GM19025 (cell line): ENCODE measurements at regions not wholly inside any gene's neighbourhood (a gene's known extent, or its start where the extent isn't known, plus 50 kb on each side); places are given as distances from the start of the nearest gene placed in this dataset.

Source experiments
- ATAC-seq: cut with Tn5 transposase; IDR thresholded peaks from one replicate; pipeline ENCODE4 v1.9.1; 2021; ENCODE audit warnings: mild to moderate bottlenecking, low read depth, moderate library complexity; ENCODE audit not compliant: unreplicated experiment

DNA sequence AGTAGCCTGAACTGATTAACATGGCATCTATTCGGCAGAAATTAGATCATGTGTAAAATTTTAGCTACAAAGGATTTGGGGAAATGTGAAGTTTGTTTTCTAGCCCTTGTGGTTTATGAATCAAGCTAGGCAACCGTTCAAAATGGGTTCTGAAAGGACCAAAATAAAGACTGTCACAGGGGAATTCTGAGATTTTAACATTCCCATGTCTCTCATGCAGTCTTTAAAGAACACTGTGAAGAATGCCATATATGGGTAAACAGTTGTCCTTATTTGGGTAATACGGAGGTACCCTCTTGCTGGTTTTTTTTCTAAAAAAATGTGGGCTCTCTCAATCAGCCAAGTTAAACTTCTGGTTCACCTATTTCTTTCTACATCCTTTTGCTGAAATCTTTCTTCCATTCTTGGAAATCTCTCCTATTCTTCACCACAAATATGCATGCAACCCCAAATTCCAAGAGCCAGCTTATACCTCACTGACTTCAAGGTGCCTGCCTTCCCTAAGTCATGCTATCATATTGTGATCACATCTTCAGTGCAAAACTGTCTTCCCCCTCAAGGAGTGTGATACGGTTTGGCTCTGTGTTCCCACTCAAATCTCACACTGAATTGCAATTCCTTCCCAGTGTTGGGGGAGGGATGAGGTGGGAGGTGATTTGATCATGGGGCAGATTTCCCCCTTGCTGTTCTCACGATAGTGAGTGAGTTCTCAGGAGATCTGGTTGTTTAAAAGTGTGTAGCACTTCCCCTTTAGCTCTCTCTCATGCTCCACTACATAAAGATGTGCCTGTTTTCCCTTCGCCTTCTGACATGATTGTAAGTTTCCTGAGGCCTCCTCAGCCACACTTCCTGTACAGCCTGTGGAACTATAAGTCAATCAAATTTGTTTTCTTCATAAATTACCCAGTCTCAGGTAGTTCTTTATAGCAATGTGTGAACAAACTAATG, 308.7 kb downstream of the TTLL7 start:
- no peak for ATAC-seq

DNA sequence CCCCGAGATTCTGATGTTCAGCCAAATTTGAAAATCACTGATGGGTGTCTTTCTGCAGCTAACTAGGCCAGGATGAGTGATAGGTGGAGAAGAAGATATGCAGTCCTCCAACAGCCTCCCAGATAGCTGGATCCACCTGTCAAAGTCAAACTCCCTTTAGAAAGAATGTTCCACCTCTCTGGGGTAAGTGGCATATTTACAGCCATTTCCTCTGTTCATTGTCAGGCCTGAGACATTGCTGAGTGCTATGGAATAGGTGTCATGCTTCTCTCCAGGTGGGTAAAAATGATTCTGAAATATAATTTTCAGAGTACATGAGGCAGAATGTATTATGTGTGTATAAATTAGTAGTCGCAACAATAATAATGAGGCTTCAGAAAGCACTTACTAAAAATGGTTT, 316.8 kb downstream of the TTLL7 start:
- no peak for ATAC-seq

DNA sequence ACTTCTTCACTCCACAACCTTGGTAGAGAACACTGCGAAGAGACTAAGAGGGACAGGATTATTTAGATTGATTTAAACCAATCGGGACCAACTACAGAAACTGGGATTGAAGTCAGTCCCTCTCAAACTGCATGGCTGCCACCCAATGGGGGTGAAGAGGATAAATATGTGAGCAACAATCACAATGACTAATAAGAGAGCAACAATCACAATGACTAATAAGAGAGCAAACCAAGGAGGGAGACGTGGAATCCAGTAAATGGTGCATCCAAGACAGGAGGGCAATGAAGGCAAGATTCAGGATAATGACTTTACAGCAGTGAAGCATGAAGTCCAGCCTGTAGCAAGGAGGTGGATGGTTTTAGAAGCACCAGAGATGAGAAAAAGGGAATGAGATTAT, 322.8 kb downstream of the TTLL7 start:
- ATAC-seq = no peak

DNA sequence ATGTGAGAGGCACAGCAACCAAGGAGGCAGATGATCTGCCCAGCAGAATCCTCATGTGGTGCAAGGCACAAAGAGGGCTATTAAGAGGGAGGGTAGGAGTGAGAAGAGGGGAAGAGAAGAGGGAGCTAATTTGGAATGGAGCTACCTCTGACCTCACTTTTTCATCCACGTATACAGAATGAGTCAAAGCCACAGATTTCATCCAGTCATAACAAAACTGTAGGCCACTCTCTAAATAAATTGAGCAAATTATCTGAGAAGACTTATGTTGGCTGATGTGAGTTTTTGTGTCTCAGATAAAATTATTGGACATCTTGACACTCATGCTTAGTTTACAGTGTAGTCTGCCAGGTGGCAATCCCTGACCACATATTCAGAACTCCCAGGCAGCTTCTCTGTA, 325.6 kb downstream of the TTLL7 start:
- ATAC-seq = no peak

DNA sequence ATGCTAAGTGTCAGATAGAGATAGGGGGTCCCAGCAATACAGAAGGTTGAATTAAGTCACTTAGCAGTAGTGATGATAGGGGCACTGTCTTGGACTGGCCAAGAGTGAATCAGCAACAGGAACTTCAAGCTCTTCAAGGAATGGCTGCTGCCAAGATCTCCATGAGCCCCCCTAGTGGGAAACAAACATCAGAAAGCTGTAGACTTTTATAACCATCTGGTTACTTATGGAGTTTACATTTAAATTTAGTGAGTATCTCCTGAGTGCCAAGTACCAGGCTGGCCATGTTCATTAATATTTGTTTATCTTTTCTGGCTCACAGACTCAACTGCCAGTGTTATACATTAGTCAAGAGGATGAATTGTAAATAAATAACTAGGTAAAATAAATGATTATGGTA, 327.3 kb downstream of the TTLL7 start:
- ATAC-seq = no peak

DNA sequence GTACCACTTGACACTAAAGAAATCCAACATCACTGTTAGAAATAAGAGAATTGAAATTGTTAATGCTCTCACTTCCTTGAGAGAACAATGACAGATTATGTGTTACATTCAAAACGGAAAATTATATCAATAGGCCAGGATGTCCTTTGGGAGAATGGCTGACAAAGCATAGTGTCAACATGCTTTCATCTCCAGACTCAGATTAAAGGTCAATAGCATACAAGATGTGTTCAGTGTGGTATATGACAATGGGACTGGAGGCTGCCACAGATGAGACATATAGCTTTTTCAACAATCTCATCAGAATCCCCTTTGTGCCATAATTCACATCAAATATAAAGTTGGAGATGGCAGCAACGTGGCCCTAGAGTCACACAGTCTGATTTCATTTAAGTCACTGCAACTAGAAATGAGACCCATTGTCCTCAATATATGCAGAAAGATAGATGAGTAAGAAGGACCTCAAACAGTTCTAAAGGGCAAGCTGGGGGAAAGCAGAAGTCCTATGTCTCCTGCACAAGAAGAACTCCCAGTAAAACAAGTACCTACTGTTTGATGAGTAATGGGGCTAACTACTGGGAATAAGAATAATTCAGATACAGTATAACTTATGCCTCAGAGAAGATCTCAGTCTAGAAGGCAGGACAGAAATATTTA, 327.9 kb downstream of the TTLL7 start:
- ATAC-seq = no peak

DNA sequence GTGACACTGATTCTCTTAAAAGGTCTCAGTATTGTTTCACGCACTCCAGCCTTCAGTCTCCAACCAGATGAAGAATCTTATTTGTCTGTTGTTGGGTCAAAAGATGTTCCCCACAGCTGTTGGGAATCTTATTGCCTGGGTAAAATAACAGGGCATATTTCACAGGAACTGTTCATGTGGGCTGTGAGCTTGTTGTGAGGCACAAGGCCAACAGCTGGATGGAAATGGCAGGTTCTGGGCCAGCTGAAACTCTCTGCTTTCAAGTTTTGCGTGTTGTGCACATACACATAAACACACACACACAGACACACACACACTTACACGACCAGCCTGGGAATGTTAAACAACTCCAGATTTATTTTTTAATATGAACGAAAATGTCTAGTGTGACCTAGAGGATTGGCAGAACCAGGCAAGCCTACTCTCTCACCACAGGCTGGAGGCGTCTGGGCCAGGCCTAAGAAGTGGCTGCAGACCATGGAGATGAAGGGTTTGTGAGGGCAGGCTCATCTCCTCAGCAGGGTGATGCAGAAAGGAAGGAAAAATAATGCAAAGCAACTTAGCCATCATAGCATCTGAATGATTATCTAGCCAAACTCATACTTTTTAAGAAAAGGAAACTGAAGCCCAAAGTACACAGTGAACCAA, 357.0 kb downstream of the TTLL7 start:
- ATAC-seq = no peak

DNA sequence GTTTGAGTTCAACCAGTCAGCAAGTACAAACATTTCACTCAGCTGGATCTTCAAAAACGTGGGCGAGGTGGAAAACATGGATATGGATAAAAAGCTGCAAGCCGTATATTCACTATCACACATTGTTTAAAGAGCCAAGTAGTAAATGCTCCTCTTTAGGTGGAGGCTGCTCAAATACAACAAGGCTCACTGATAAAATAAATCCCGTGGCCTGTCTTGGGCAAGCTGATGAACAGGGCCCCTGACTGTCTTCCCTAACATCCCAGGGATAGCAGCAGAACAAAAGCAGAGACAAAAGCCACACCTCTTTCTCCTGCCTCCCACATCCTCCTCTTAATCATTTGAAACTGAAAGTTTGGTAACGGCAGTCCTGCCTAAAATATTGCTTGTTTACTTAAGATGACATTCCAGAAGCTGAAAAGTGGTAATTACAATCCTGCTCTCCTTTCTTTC, 357.7 kb downstream of the TTLL7 start:
- ATAC-seq = no peak

DNA sequence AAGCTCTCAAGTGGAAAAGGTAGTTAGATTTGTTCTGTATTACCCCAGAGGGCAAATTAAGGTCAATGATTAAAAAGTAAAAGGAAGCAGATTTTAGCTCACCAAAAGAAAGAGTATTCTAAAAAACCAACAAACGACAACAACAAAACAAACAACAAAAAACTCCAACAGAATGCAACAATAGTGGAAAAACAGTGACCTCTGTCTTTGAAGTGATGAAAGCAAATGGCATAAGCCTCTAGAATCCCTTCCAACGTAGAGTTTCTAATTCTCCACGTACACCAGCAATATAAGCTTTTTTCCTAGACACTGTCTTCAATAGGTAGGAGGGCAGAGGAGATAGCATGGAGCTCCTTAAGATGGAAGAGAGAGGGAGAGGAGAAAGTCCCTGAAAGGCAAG, 359.1 kb downstream of the TTLL7 start:
- no peak for ATAC-seq

DNA sequence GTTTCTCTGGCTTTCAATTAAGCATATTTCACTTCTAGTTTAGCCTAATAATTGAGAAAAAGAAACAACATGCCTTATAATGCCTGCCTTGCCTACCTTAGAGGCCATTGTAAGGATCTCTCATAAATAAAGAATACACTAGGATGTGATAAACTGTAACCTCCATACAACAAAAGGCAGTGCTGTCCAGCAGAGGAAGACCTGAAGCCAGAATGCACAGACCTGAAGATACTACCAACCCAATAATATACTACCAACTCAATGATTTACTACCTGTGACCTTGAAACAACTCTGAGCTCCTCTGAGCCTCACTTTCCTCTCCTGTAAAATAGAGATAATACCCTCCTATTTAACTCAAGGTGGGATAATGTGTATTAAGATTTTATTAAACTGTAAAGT, 361.3 kb downstream of the TTLL7 start:
- ATAC-seq = no peak

DNA sequence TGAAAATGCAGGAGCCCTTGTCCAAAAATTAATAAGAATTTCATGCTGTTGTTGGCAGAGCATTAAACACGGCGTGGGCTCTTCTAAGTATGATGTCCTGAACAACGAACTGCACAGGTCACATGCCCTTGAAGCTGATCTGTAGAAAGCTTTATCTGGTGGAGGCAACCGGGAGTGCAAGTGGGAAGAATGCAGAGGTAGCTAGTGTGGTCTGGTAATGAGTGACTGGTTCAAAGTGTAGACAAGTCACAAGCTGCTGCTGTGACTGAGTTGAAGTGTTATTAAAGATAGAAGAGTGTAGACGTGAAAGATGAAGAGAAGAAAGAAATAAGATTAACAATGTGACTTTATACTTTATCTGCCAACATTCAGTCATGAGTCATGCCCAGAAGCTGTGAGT, 361.9 kb downstream of the TTLL7 start:
- ATAC-seq = no peak

DNA sequence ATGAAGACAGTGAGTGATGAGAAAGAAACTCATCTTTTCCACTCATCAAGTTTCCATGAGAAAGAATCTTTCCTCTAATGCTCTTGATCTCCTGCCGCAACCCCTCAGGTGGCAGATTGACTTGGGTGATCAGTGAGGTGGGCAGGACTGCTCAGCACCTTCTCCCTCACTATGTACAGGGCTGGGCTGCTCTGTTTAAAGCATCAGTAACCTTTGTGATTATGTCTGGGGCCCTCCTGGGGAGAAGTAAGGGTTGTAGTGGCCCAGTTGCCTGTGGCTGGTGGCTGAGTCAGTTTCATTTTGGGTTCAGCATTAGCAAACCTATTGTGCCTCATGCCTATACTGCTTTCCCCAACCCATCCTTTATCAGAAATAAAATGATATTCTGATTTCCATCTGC, 366.0 kb downstream of the TTLL7 start:
- no peak for ATAC-seq

DNA sequence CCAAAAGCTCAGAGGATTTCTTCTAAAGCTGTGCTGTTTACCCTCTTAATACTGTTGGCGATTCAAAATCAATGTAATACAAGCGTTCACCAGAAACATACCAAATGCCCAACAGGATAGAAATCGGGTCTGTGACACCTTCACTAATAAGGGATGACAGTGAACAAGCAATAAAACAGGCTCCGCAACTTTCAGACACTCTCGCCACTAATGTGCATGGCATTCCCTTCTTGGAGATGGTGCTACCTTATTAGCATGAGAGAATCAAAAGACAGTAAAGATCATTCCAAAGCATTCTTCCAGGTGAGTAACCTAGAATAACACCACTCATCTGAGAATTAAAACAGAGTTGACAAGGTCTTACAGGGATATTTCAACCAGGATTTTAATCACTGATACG, 367.1 kb downstream of the TTLL7 start:
- ATAC-seq = no peak

DNA sequence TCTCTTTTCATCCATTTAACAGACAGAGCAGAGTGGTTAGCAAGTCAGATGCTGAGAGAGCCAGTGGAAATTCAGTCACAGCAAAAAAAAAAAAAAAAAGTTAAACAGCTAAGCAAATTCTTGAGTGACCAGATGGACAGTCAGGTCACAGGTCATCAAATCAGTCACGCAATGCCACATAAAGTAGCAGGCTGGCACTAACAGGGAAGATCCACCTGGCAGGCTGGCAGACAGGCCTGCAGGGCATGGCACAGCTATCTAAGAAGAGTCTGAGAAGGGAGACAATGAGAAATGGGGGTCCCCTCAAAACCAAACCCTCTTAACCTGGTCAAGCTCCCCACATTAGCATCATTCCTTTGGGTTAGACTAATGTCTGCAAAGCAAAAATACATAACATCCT, 371.9 kb downstream of the TTLL7 start:
- ATAC-seq = no peak

DNA sequence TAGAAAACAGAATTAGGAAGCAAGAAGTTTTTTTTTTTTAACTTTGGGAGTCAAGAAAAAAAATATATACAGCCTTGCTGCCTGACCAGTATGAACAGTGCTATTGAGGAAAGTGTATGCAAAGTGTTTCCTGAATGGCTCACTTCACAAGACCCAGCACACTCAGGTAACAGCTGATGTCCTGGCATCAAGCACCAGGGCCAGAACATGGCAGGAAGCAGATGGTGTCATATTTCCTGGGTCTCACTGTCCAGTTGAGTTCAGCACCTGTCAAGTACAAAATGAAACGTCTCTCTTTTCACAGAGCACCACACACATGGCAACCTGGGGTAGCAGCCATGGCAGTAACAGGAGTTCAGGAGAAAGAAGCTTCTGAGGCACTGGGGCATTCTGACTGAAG, 372.3 kb downstream of the TTLL7 start:
- ATAC-seq = no peak

DNA sequence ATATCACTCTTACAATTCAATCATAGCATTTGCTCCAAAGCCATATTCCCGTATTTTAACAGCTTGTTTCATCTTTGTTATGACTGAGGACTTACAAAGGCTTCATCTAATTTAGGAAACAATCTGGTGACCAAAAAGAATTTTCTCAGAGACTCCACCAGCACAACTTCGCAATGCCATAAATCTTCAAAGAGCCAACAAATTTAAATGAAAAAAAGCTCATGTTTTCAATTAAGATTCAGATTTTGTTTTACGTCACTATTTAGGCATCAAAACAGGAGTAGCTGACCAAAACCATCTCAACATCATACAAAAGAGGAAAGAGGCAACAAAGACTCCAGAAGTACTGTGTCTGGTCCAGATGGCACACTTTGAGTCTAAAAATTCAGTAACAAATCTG, 373.3 kb downstream of the TTLL7 start:
- ATAC-seq = no peak

DNA sequence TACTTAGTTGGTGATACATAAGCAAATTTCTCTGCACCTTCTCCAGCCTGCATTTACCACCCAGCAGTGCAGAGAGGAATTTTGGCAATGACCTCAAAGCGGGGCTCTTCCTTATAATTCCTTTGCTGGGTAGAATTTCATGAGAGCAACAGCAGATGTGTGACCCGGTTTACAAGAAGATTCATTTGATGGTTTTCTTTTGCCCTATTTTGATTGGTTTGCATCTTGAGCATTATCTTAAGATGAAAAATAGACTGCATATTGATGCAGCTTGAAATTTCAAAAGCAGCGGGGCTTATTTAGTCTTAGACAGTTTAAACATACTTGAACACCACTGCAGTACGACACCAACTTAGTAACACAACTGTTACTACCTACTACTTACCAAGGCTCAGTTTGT, 378.9 kb downstream of the TTLL7 start:
- no peak for ATAC-seq

DNA sequence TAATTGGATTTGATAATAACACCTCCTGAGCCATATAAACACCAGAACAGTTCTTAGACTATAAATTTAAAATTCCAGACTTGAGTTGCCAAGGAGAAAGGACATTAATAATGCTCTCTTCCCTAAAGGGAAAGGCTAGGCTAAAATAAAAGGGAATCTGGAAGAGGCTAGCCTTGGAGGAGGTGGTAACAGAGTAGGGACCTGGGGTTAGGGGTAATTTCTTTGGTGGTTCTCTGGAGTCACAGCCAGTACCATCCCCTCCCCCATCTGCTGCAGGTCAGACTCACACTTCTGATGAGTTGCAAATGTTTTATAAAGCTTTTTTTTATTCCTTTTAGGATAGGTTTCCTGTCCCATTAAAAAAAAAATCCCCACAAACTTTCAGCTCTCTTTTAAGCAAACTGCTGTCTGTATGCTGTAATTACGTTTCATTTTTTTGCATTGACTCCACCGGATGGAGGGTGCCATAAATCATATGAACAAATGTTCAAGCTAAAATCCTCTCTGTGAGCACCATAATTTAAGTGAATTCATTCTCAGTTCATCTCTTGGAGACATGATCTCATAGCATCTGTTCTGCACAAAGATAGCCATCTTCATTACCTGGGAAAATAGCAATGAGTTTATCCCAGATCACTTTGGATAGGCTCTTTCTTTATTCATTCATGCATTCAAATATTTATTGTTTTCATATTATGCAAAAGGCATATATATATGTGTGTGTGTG, 379.6 kb downstream of the TTLL7 start:
- no peak for ATAC-seq

DNA sequence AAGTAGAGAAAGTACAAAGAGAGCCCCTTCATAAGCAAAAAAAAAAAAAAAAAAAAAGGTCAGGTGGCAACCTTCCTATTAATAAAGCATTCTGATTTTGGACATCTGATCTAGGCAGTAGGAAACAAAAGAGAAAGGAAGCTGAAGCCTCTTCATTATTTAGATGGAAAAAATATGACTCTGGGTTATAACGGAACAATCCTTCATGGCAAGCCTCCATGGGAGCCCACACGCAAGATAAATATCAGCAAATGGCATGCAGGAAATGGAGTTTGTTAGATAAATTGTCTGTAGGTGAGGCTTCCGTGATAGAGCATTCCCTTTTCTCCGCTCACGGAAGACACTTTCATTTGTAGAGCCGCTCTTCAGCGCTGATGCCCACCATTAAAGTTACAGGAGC, 381.0 kb downstream of the TTLL7 start:
- no peak for ATAC-seq

DNA sequence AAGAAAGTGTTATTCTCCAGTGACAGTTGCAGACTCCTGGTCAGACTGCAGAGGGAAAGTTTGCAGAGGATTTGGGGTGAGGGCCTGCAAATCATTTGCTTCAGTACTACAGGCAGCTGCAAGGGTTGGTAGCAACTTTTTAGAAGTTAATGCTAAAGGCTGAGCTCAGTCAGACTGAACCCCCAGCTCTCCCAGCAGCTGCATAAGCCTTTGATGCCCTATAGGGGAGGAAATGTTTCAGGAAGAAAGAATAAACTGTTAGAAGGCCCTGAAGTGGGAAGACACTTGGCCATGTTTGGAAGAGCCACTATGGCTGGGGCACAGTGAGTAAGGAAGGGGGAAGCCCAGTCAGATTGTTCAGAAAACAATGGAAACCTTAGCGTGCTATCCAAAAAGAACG, 383.6 kb downstream of the TTLL7 start:
- no peak for ATAC-seq

DNA sequence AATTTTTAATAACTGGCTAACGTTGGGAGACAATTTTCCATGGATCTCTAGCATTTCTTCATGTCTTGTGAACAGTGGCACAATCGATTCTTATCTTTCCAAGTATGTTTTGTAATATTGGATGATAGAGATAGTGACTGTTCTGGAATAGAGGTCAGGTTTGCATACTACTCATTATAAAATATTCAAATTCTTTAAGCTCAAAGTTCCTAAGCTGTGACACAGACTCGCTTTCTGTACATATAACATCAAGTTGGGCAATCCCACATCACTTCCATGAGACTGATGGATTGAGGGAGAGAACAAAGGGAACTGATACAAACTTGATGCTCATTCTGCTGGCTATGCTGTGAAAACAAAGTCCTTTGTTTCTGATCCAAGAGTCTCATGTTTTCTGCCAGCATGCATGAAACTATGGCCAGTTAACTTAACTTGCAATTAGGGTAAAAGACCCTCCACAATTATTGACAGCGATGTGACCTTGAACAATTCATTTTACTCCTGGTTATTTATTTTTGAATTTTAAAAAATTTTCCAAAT, 392.4 kb downstream of the TTLL7 start:
- no peak for ATAC-seq
